Dedifferentiated amniotic fluid mesenchymal stem cell (primary cell): ENCODE measurements at regions not wholly inside any gene's neighbourhood (a gene's known extent, or its start where the extent isn't known, plus 50 kb on each side); places are given as distances from the start of the nearest gene placed in this dataset.

Source experiments
- DNase-seq: peaks from one replicate; pipeline ENCODE4 v3.0.0-alpha.2; 2016; ENCODE audit errors: extremely low spot score

DNA sequence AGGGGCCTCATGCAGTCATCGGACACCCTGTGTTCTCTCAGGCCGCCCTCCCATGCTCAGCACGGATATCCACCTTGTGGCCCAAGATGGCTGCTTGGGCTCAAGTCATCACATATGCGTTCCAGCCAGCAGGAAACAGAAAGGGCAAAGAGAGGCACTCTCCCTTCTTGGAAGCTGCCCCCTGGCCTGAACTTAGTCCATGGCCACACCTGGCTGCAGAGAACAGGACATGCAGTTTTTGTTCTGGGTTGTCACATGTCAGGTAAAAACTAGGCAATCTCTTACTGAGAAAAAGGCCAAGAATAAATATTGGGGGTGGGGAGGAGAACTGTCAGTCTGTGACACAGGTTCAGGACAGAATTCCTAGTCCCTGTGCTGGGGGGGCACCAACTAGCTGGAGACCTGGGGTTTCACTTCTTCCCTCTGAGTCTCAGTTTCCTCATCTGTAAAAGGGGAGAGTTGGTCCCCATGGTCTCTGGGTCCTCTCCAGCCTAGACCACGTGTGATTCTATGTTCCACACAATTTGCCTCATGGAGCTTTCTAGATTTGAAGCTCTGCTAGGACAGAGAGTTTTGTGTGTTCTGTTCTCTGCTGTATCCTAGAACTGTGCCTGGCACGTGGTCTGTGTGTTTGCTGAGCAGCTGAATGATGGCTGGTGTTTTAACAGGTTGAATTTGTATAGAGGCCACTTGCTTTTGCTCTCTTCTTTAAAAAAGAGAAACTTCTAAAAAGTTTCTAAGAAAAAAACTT, 107.2 kb upstream of the ANO1 start:
- no peak for DNase-seq

DNA sequence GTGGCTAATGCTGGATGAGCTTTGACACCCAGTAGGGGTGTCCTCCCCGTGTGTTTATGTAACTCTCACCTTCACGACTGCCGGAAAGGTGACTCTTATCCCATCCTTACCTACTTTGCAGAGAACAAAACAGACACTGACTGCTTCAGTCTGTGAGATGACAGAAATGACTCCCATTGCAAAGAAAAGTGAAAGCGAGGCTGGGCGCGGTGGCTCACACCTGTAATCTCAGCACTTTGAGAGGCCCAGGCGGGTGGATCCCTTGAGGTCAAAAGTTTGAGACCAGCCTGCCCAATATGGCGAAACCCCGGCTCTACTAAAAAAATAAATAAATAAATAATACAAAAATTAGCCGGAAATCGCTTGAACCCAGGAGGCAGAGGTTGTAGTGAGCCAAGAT, 106.4 kb upstream of the ANO1 start:
- no peak for DNase-seq

DNA sequence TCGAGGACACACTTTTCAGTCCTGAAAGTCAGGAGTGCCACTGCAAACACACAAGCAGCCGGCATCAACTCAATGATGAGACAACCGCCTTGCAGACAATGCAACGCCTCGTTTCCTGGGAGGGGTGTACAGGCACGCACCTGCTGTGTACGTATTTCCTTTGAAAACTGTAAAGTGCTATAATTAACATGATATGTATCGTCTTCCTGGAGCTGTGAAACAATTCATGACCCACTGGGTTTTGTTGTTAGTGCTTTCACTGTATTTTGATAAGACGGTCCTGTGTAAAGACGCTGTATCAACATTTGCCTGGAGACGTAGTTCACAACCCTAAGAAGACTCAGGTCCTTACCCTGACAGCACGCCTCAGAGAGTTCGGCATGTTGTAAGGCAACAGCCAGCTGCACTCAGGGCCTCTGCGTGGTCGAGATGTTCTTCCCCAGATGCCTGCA, 105.7 kb upstream of the ANO1 start:
- no peak for DNase-seq

DNA sequence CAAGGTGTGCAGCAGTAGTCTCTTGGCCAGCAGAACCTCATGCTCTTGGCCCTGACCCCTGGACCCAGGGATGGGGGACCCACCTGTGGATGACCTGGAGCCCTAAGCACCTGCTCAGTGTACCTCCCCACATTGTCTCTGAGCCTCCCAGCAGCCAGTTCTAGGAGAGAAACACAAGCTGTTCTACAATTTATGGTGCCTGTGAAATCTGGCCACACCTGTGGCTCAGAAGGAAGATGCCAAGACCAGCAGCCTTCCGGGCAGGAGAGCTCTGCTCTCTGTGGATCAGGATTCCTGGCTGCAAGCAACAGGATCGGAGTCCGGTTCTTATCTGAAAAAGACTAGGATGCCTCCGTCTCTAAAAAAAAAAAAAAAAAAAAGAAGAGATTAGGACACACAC, 103.6 kb upstream of the ANO1 start:
- no peak for DNase-seq

DNA sequence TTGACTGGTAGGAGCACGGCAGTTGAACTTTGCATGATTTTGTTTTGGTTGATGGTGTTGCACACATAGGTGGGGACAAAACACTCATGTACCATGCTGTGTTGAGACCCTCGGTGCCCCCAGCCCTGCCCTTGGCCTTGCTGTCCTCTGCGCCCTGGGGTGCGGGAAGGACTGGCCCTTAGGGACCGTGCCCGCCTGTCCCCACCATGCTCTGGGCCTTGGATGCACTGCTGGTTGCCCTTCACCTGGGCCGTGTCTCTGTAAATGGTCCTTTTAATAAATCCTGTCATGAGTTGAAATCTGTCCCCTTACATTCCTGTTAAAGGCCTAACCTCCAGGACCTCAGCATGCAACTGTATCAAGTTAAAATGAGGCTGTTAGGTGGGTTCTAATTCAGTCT, 102.3 kb upstream of the ANO1 start:
- no peak for DNase-seq

DNA sequence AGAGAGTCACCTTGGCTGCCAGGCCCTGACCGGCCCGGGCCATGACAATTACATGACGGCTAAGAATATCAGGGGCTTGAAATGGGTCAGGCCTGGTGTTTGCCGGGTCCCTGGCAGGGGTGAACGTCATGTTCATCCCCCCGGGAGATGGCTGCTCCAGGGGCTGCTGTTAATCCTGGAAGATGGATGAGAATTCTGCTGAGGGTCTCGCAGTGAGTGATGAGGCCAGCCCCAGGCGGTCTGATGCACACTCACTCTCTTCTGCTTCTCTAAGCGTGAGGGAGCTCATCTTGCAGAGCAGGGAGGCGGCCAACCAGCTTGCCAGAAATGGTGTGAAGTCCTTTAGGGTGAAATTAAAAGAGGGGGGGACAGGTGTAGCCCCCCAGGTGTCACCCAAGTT, 101.3 kb upstream of the ANO1 start:
- no peak for DNase-seq

DNA sequence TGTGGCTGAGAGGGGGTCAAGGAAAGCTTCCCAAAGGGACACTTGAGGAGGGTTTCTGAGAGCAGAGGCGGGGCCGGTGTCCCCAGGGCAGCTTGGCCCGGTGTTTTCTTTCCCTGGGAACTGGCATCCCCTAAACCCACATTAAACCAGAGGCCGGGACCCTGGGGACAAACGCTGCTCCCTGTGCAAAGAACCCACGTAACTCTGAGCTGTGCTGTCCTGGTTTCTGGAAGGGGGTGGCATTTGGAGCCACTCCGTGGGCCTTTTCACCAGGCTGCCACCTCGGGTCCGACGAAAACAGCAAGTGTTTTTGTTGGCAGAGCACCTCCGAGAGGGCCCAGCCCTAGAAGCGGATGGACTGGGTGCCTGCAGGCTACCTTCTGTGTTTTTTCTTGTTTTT, 100.2 kb upstream of the ANO1 start:
- no peak for DNase-seq

DNA sequence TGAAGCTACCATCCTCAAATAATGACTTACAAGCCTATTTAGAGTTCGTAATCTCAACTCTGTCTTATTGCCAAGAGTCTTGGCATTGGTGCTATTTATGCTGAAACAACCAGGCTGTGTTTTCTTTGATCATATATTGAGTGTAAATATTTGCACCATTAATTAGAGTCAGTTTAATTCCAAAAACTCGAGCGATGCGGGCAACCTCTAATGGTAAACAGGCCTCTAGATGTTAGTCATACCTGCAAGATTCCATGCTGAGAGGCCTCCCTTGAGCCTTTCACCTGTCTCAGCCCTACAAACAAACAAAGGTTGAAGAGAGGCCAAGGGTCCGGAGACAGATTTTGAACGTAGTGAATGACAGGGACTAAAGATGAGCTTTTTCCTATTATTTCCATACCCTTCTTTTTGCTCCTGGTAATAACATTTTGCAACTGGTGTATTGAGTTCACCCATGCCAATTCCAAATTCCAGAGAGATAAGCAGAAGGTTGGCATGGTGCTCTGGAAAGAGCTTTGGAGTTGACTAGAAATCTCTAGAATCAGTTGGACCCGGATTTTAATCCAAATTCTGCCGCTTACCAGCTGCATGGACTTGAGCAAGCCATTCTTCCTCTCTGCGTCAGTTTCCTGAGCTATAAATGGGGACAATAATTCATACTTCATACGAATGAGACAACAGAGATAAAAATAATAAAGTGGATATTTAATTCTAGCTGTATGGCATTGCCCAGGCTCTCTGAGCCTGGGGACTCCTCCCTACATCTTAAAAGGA, 99.1 kb upstream of the ANO1 start:
- DNase-seq, result no peak

DNA sequence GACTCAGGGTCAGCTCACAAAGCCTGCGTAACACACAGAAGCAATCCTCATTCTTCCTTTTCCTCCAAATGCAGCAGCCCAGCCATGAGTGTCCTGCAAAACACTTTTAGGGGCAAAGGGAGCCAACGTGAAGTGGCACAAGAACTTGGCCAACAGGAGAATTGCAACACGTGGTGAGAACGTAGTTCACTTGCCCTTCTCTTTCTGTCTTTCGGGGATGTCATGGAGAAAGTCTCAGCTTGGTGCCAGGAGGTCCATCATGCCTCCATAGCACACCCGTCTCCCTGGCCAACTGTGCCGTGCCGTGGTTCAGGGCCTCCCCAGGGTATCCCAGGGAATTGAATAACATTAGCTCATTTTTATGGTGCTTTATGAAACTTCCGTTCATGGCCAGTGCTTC, 98.5 kb upstream of the ANO1 start:
- DNase-seq, result no peak

DNA sequence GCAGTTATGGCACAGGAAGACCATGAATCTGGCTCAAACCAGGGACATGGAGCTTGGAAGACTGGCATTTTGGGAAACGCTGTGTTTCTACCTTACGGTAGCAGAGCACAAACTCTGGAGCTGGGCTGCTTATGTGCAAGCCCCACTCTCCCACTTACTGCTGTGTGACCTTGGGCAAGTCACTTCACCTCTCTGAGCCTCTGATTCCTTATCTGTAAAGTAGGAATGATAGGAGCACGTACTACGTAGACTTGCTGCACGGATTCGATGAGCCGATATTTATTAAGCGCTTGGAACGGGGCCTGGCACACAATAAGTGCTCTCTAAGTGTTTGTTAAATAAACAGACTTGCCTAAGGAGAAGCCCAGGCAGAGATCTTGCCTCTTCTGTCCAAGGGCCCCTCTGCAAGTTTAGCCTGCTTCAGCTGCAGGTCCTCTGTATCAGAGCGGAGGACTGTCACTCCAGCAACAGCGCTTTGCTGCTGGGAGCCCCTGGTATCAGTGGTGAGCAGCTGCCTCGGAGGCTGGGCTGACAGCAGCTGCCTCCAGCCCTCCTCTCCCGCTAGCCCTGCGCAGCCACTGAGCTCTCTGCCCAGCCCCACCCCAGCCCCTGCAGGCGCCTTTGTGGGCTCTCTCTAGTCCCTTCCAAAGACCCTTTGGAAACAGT, 96.9 kb upstream of the ANO1 start:
- DNase-seq, result no peak

DNA sequence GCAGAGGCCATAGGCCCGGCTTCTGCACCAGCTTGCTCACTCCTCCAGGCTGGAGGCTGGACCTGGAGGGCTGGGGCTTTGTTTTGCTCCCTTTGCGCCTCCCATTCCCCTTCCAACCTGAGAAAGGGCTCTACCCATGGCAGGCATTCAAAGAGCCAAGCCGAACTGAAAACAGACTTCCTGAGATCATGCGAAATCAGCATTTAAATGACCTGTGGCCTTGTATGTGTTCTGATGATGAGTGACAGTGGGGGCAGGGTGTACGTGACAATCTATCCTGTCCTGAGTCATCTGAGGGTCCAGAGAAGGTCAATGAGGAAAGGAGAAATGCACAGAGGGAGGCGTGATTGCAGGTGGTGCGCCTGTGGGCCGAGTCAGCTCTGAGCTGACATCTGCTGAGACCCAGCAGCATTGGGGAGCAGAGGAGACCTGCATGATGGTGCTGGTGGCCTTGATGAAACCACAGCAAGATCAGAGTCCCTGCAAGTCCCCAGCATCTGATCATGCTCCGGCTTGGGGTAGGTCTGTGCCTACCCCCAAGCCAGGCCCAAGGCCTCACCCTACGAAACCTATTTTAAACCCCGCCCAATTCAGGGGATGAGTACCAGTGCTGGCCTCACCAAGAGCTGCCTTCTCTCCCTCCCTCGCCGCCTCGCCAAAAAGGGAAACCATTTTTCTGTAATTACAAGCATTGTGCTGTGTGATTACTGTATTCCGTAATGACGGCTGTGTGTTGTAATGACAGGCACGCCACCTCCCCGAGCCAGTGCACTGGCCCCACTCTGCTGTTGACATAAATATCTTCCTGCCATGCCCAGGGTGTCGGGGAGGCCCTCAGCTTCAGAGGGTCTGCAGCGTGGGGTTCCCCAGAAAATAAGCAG, 95.2 kb upstream of the ANO1 start:
- DNase-seq, result no peak

DNA sequence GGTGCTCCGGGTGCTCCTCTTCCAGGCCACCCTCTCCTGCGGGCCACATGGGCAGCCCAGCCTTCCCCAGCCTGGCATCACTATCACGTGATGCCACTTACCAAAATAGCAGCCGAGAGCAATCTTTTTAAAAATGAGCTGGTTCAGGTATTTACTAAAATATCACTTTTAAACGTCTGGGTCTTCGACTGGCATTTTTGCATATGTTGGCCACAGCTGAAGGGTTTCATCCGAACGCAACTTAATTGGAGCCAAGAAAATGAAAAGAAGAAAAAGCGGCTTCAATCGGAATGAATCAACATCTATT, 94.6 kb upstream of the ANO1 start:
- DNase-seq, result no peak

DNA sequence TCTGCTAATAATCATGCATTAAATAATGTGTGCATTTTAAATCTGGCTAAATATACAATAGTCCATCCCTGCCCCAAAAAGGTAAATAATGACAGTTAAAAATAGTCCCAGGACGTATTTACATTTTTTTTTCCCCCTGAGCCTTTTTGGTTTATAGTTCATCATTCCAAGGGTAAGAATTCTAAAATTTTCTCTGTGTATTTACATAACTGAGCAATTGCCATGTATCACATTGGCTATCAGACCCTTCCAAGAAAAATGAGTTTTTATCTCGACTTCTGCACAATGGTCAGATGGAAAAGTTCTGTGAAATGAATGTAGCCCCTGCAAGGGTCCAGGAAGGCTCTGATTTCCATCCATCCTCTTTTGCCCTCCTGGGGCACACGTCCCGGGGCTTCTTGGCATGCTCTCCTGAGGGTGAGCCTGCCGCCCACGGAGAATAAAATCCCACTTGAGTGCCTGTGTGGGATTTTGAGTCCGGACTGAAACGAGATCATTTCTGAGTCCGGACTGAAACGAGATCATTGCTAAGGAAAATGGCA, 94.1 kb upstream of the ANO1 start:
- DNase-seq, result no peak

DNA sequence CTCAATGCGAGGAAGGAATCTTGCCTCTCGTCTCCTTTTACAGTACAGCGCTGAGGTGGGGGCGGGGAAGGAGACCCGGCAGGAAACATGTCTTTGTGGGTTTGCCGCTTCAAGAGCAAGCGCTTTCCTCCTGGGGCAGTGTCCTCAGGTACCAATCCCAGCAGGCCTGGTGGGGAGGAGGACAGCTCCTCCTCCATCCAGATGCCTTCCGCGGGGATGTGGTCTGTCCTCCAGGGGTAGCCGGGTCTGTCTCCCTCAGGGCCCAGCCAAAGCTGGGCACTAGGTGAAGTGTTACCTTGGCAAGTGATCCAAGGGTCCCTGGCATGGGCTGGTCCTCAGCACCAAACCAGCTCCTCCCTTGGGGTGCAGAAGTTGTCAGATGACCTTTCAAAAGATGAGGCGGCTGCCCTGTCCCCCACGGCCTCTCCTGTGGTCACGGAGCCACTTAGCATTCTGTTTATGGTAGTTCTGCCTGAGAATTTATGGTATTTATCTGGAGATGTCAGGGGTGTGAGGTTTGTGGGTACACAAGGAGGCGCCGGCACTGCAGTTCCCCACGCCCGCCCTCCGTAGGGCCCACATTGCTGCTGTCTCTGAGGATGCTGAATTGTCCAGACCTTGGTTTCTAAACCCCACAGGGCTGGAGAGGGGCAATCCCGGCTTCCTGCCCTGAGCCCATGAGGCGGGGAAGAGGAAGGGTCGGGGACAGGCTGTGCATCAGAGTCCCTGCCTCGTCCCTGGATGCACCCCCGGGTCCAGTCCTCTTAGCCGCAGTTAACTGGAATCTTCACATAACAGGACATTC, 93.5 kb upstream of the ANO1 start:
- no peak for DNase-seq

DNA sequence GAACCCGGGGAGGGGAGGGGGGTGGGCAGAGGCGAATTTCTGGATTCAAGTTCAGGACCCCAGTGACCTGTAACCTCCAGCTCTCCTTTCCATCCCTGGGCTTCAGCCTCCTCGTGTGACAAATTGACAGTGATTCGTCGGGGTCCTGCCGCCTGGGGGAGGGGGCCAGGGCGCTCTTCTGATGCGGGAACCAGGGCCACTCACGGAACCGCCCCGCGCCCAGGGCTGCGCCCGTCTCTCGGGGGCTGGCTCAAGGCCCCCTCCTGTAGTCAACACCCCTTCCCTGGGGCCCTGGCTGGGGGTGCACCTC, 92.8 kb upstream of the ANO1 start:
- DNase-seq, result no peak

DNA sequence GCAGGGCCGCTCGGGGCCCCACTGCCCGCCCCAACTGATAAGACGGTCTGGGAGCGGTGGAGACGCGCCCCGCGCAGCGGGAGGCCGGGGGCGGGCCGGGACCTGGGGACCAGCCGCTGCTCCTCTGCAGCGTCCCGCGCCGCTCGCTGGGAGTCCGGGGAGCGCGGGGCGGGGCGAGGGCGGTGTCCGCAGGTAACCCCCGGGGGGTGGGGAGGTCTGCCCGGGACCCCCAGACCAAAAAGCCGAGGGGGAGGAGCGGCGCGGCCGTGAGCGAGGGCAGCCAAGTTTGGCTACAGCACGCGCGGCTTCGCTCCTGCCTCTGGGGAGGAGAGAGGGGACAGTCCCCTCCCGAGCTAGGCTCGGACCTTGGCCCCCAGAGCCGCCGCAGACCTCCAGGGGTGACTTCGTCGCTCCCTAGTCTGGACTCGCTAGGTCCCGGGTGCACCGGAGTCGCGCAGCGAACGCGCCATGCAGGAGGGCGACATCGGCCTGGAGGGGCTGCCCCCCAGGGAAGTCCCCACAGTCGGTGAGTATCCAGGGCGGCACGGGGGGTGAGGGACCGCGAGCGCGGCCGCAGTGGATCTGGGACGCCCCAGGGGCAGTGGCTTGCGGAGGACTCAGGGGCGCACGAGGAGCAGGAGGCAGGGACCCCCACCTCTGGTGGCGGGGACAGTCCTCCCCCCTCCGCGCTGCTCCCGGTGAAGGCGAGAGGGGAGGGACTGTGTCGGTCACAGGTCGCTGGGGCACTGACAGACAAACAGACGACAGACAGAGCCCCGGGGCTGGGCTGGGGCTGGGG, 92.3 kb upstream of the ANO1 start:
- no peak for DNase-seq

DNA sequence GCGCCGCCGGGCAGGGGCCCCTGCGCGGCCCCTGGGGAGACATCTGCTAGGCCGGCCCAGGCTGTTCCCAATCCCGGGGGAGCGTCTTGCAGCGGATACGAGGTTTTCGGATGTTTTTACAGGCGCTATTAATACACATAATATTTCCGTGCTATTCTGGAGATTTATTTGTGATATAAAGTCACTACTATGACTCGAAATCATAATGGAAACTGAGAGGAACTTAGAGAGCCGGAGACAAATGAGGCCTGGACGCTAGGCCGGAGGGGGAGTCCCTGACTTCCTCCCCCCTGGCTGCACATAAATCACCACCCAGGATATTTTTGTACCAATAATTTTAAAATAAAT, 91.7 kb upstream of the ANO1 start:
- DNase-seq, result no peak

DNA sequence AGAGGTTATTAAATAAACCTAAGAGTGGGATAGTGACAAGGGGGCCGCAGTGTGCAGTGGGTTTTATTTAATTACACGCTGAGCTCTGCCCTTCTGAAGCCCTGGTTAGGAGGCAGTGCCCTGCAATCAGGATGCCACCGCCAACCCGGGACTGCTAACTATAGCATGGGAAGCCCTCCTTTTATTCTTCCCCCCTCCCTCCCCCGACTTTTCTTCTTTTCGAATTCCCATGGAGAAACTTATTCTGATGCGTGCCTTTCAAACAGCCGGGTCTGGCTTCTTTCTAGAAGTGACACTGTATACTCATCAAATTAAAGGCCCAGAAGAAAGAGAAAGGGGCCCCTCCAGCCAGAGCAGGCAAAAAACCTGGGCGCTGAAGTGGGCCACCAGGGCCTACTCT, 91.3 kb upstream of the ANO1 start:
- no peak for DNase-seq

DNA sequence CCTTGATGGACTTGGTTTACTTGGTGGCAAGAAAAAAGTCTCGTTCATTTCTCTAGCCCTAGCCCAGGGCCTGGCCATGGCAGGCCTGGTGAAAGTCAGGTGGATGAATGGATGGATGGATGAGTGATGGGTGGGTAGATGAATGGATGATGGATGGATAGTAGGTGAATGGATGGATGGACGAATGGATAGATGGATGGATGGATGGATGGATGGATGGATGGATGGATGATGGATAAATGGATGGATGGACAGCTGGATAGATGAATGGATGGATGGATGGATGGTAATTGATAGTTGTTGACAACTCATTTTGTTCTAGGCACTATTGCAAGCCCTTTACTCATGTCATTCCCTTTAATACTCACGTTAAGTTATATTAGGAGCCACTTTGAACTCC, 86.1 kb upstream of the ANO1 start:
- DNase-seq, result no peak

DNA sequence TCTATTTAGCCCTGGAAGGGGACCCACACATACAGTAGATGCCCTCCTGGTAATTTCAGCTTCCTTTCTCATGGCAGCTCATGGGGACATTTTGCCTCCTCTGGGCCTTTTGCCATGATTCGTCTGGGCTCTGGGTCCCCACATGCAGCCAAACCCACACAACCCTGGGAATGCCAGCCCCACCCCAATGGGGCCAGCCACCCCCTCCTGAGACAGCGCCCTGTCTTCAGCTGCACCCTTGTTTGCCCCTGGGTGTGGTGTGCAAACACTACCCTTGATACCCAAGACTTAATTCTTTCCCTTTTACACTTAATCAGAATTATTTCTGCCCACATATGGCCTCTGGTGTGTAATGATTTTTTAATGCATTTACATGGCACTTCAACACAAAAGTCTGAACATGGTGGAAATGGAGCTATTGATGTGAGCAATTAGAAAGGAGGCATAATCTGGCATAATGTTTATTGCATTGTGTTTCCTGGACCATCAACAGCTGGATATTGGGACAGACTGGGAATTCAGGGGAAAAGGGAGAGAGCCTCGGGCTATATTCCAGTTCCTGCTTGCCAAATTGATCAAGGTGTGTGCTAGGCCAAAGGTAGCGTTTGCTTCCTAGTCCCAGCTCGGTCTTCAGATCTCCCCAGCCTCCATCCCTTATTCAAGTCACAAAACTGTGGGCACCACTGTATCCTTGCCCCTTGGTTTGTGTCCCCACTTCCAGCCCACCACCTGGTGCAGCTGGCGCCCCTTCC, 85.0 kb upstream of the ANO1 start:
- DNase-seq, result no peak
